Inferior parietal cortex (tissue), 1 donor: ENCODE measurements at regions not wholly inside any gene's neighbourhood (a gene's known extent, or its start where the extent isn't known, plus 50 kb on each side); places are given as distances from the start of the nearest gene placed in this dataset.

Experiments
- DNase-seq: peaks from one replicate; pipeline ENCODE4 v3.0.0-alpha.2; 2016; ENCODE audit errors: extremely low spot score

GRCh38 chr2:126774290-126774689 lies 118.3 kb downstream of the GYPC start:
- DNase-seq: no peak

GRCh38 chr2:126774761-126775160 lies 118.8 kb downstream of the GYPC start:
- no peak for DNase-seq

- no peak for DNase-seq
Measured at GRCh38 chr2:126775300-126775985, 119.5 kb downstream of the GYPC start.

GRCh38 chr2:126776255-126776654 lies 120.3 kb downstream of the GYPC start:
- no peak for DNase-seq

GRCh38 chr2:126776692-126777619 lies 121.0 kb downstream of the GYPC start:
- DNase-seq: peak; percentile 82

GRCh38 chr2:126777620-126777978 lies 121.1 kb upstream of the TEX51 start:
- DNase-seq: no peak

- DNase-seq: no peak
Measured at GRCh38 chr2:126778561-126779501, 119.9 kb upstream of the TEX51 start.

- DNase-seq: no peak
Measured at GRCh38 chr2:126781206-126781605, 117.5 kb upstream of the TEX51 start.

GRCh38 chr2:126781806-126782205 lies 116.9 kb upstream of the TEX51 start:
- no peak for DNase-seq

GRCh38 chr2:126782648-126783047 lies 116.0 kb upstream of the TEX51 start:
- no peak for DNase-seq

- DNase-seq: no peak
Measured at GRCh38 chr2:126783341-126783740, 115.3 kb upstream of the TEX51 start.

- DNase-seq: no peak
Measured at GRCh38 chr2:126784045-126784444, 114.6 kb upstream of the TEX51 start.

- no peak for DNase-seq
Measured at GRCh38 chr2:126784621-126785020, 114.1 kb upstream of the TEX51 start.

GRCh38 chr2:126785236-126785635 lies 113.5 kb upstream of the TEX51 start:
- DNase-seq: no peak

GRCh38 chr2:126785862-126786261 lies 112.8 kb upstream of the TEX51 start:
- DNase-seq: no peak

- DNase-seq: no peak
Measured at GRCh38 chr2:126786765-126787164, 111.9 kb upstream of the TEX51 start.

- no peak for DNase-seq
Measured at GRCh38 chr2:126787289-126787688, 111.4 kb upstream of the TEX51 start.

- DNase-seq: no peak
Measured at GRCh38 chr2:126788113-126788512, 110.6 kb upstream of the TEX51 start.

- no peak for DNase-seq
Measured at GRCh38 chr2:126788652-126789051, 110.0 kb upstream of the TEX51 start.

GRCh38 chr2:126790987-126791780 lies 107.5 kb upstream of the TEX51 start:
- no peak for DNase-seq

- DNase-seq: no peak
Measured at GRCh38 chr2:126792186-126792585, 106.5 kb upstream of the TEX51 start.
